ENCODE measurements at regions not wholly inside any gene's neighbourhood (a gene's known extent, or its start where the extent isn't known, plus 50 kb on each side); places are given as distances from the start of the nearest gene placed in this dataset.
"Not testable (repeated sequence)": the region's sequence is repeated elsewhere in the genome, so short reads cannot be mapped to it uniquely, and the experiment has no call there.

- DNase-seq = peak in 1 of 5 experiments; percentile 56
These were observed 101.2 kb downstream of the NFKBIZ start for GRCh38 chr3:101950510-101950909.

- DNase-seq = no peak
These were observed 101.8 kb downstream of the NFKBIZ start for GRCh38 chr3:101950985-101951733.

- DNase-seq = no peak
These were observed 105.0 kb downstream of the NFKBIZ start for GRCh38 chr3:101954361-101954760.

- DNase-seq = no peak
These were observed 105.6 kb downstream of the NFKBIZ start for GRCh38 chr3:101954936-101955335.

GRCh38 chr3:101962055-101962454 lies 112.7 kb downstream of the NFKBIZ start:
- DNase-seq = no peak

GRCh38 chr3:101963902-101964362 lies 114.6 kb downstream of the NFKBIZ start:
- DNase-seq = no peak

GRCh38 chr3:101964861-101965260 lies 115.5 kb downstream of the NFKBIZ start:
- no peak for DNase-seq

- no peak for DNase-seq
These were observed 116.9 kb downstream of the NFKBIZ start for GRCh38 chr3:101966226-101966625.

GRCh38 chr3:101970212-101970611 lies 120.9 kb downstream of the NFKBIZ start:
- DNase-seq = no peak

- DNase-seq = no peak
These were observed 121.6 kb downstream of the NFKBIZ start for GRCh38 chr3:101970905-101971304.

- peak in 2 of 5 experiments; percentile 1 to 45 for DNase-seq
These were observed 123.3 kb downstream of the NFKBIZ start for GRCh38 chr3:101972430-101973162.

- DNase-seq = no peak
These were observed 123.8 kb downstream of the NFKBIZ start for GRCh38 chr3:101973163-101973505.

- DNase-seq = not testable (repeated sequence)
These were observed 126.1 kb downstream of the NFKBIZ start for GRCh38 chr3:101975415-101975814.

GRCh38 chr3:101976473-101976872 lies 127.2 kb downstream of the NFKBIZ start:
- no peak for DNase-seq

- DNase-seq = no peak
These were observed 129.0 kb downstream of the NFKBIZ start for GRCh38 chr3:101978348-101978747.

- peak in 1 of 5 experiments; percentile 74 for DNase-seq
These were observed 129.7 kb downstream of the NFKBIZ start for GRCh38 chr3:101979033-101979432.

GRCh38 chr3:101984356-101984755 lies 135.0 kb downstream of the NFKBIZ start:
- DNase-seq = no peak

- DNase-seq = peak in 1 of 5 experiments; percentile 85
These were observed 139.3 kb downstream of the NFKBIZ start for GRCh38 chr3:101988596-101988995.

- DNase-seq = peak in 1 of 5 experiments; percentile 36
These were observed 140.4 kb downstream of the NFKBIZ start for GRCh38 chr3:101989578-101990200.

GRCh38 chr3:101992863-101993262 lies 143.5 kb downstream of the NFKBIZ start:
- DNase-seq = no peak

GRCh38 chr3:101994386-101994785 lies 145.1 kb downstream of the NFKBIZ start:
- DNase-seq = no peak

- DNase-seq = peak in 1 of 5 experiments; percentile 33
These were observed 146.2 kb downstream of the NFKBIZ start for GRCh38 chr3:101995371-101996046.

- DNase-seq = no peak
These were observed 147.5 kb downstream of the NFKBIZ start for GRCh38 chr3:101996832-101997231.

Measured in T-helper 2 cell (primary cell).